ENCODE measurements at regions not wholly inside any gene's neighbourhood (a gene's known extent, or its start where the extent isn't known, plus 50 kb on each side); places are given as distances from the start of the nearest gene placed in this dataset.

- Histone ChIP-seq H2AK5ac (ENCODE audit: insufficient read length, low read length) (no peak overlapping the region), H3K79me2 (ENCODE audit: insufficient read depth, low read length) (no peaks in the 10 kb centered on the region), H3K4me1 (ENCODE audit: insufficient read depth, low read length) (peaks cover 13% of the 10 kb centered on the region; the same call in 1 of the 2 replicates), H3K79me1 (ENCODE audit: insufficient read depth, low read depth, low read length, poor library complexity, severe bottlenecking) (no peaks in the 10 kb centered on the region), H2BK20ac (ENCODE audit: low read depth, low read length, poor library complexity, severe bottlenecking) (no peak overlapping the region), H2BK12ac (ENCODE audit: insufficient read length, low read depth, low read length) (no peak overlapping the region), H3K23me2 (ENCODE audit: insufficient read length, low read depth, low read length, poor library complexity, severe bottlenecking) (no peaks in the 10 kb centered on the region), H3K4ac (ENCODE audit: low read depth, low read length) (no peak overlapping the region), H3K9ac (ENCODE audit: extremely low read depth, insufficient read length, low read length) (no peak overlapping the region), H3K23ac (ENCODE audit: insufficient read length, low read depth, low read length) (no peak overlapping the region), H2BK5ac (ENCODE audit: insufficient read length, low read length) (no peak overlapping the region), H3K18ac (ENCODE audit: insufficient read length, low read depth, low read length) (no peak overlapping the region), H4K5ac (ENCODE audit: insufficient read length, low read depth, low read length) (no peak overlapping the region), H4K8ac (replicated peaks; ENCODE audit: insufficient read length, low read depth, low read length) (no peak overlapping the region), H4K91ac (ENCODE audit: insufficient read length, low read depth, low read length) (peak overlapping the region; percentile 22), H3K9me3 (ENCODE audit: control insufficient read depth, low read depth, low read length) (no peaks in the 10 kb centered on the region), H2AFZ (ENCODE audit: low read length) (no peak overlapping the region), H3K4me2 (ENCODE audit: insufficient read depth, insufficient read length, low read length) (no peak overlapping the region), H2BK120ac (ENCODE audit: low read depth, low read length, poor library complexity, severe bottlenecking) (no peak overlapping the region), H3K27me3 (ENCODE audit: insufficient read depth, low read length) (no peaks in the 10 kb centered on the region), H4K20me1 (ENCODE audit: control insufficient read depth, insufficient read depth, insufficient read length) (no peaks in the 10 kb centered on the region), H3T11ph (ENCODE audit: low read length) (no peak overlapping the region), H3K14ac (ENCODE audit: insufficient read depth, low read length) (no peak overlapping the region; the same call in 1 of the 2 replicates), H3K56ac (ENCODE audit: insufficient read length, low read depth, low read length) (no peak overlapping the region), H3K27ac (ENCODE audit: insufficient read length, low read depth, low read length) (no peak overlapping the region), H2BK15ac (ENCODE audit: low read depth, low read length) (no peak overlapping the region)
- H3K36me3 Mint-ChIP-seq (ENCODE audit: insufficient read depth in 1 of 3, low read depth in 3 of 3) = peaks cover 0 to 2% (median 0%) of the 10 kb centered on the region in 3 experiments; a peak in 1 of 7 replicates
- WGBS (ENCODE audit: extremely low coverage, insufficient read length, low lambda C conversion rate) = no CpG with 5 or more reads among the region's 17 CpGs
- peak overlapping the region in 1 of 2 experiments; percentile 60; a peak in 1 of 5 replicates for H3K4me3 Mint-ChIP-seq
- no peak for DNase-seq
- TF ChIP-seq CTCF (conservative IDR thresholded peaks at IDR 0.05) = no peak
- H3K4me1 Mint-ChIP-seq = peaks cover 68 to 77% of the 10 kb centered on the region in 2 experiments
- H3K27me3 Mint-ChIP-seq (ENCODE audit: low read depth) = no peaks in the 10 kb centered on the region; the same call in none of the 2 replicates
- H3K27ac Mint-ChIP-seq = peak overlapping the region in 2 of 3 experiments; percentile 44 to 98; a peak in 5 of 7 replicates
- H3K9me3 Mint-ChIP-seq = no peaks in the 10 kb centered on the region; a peak in 1 of 5 replicates
These were observed 98.4 kb downstream of the SNX5 start for GRCh38 chr20:17870086-17870740.

All from H9 (cell line).